Stimulated activated CD4-positive, alpha-beta T cell treated with anti-CD3 and anti-CD28 coated beads, TNF-alpha, amount 100 ng/mL, for 4 hours (primary cell): ENCODE measurements at regions not wholly inside any gene's neighbourhood (a gene's known extent, or its start where the extent isn't known, plus 50 kb on each side); places are given as distances from the start of the nearest gene placed in this dataset.
A peak's percentile ranks its signal among the peaks of the same experiment; 100 is the strongest.

ENCODE experiments used
- DNase-seq, 3 experiments: peaks; one replicate each; pipeline ENCODE4 v3.0.0-alpha.2; 2020; ENCODE audit warnings: low read depth in 3 of 3

- no peak for DNase-seq
These were observed 106.0 kb upstream of the NKX1-1 start for GRCh38 chr4:1512051-1512737.

GRCh38 chr4:1511441-1512041, 105.3 kb upstream of the NKX1-1 start:
- peak in 1 of 3 experiments; percentile 19 for DNase-seq

DNA sequence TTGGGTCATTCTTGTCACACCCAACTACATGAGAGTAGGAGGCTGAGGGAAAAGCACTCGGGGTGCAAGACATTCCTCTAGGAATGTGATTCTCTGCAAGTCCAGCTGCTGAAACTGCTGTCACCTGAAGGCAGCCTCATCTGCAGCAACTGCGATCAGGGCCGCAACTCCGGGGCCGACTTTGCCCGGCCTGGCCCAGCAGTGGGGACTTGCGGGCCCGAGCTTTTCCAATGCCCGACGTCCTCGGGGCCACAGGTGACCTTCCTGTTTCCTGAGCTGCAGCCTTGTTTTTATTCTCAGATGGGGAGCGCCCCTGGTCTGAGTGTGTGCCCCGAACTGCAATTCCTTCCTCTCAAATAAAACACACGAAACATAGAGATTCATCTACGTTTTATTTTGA, 104.7 kb upstream of the NKX1-1 start:
- DNase-seq, result no peak

GRCh38 chr4:1509366-1509765, 103.1 kb upstream of the NKX1-1 start:
- no peak for DNase-seq

DNA sequence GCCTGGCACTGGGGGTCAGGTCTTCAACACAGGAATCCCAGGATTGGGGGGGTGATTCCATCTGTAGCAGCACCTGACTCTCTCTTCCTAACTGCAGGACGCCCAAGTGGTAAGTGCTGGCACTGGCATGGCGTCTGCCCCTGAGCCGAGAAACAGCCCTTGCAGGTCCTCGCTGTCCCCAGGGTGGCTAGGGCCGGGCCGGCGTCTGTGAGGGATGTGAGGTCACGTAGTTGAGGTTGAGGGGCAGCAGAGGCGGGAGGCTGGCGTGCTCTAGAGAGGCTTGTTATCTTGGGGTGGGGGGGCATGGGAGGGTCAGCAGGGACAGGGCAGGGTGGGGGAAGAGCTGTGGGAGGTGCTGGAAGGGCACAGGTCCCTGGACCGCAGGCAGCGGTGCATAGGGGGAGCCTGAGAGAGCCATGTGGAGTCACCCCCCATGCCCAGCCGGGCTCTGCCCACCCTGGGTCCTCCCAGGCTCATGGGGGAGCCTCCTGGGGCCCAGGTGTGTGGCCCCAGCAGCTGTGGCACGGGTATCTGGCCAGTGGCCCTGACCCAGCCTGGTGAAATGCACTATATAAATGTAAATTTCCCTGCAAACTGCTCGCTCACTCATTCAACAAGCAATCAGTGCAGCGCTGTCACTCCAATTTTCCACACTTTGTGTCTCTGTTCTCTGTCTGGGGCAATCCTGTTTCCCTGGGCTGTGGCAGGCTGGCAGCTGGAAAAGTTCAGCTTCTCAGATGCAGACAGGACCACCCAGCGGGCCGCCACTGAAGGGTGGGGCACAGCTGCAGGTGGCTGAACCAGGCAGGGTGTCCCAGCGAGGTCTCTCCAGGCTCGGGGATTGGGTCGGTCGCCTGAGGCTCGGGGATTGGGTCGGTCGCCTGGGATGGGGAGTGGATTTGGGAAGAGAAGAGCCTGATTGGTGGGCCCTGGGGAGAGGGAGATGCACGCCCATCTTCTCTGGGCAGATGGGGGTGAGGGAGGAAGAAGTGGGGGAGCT, 102.2 kb upstream of the NKX1-1 start:
- DNase-seq, result no peak

GRCh38 chr4:1506956-1507721, 100.9 kb upstream of the NKX1-1 start:
- DNase-seq, result no peak

DNA sequence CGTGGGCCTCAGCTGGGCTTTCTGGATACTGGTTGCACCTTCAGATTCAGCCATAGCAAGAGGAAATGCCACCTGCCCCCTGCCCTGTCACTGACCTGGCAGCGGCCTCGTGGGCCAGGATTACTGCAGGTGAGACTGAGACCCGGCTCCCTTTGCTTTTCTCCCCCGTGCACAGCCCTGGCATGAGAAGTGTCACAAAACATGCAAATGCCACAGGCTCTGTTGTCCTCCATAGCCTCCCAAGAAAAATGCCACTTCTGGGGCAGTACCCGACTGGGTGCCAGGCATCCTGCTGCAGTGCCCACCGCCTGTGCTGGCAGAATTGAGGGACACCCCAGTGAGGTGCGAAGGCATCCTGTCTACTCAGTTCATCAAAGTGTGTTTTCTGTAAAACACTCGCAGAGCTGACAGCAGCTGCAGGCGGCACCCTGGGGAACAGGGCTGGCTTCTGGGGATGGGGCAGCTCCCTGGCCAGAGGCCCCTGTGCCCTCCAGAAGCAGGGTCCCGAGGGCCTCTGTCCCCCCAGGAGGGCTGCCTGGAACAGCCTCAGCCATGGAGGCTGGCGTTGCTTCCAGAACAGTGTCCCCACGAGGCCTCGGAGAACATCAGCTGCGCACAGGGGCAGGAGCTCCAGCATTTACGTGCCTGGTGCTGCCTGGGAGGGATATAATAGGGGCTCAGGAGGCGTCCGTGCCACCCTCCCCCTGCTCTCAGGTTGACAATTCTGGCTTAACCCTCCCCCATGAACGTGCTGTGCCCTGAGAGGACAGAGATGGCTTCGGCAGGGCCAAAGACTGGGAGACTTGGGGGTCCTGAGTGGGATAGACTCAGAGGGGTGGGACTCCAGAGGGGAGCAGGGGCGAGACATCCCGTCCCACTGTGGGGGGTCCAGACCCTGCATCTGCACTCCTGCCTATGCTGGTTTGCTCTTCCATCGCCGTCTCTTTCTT, 99.5 kb upstream of the NKX1-1 start:
- no peak for DNase-seq

DNA sequence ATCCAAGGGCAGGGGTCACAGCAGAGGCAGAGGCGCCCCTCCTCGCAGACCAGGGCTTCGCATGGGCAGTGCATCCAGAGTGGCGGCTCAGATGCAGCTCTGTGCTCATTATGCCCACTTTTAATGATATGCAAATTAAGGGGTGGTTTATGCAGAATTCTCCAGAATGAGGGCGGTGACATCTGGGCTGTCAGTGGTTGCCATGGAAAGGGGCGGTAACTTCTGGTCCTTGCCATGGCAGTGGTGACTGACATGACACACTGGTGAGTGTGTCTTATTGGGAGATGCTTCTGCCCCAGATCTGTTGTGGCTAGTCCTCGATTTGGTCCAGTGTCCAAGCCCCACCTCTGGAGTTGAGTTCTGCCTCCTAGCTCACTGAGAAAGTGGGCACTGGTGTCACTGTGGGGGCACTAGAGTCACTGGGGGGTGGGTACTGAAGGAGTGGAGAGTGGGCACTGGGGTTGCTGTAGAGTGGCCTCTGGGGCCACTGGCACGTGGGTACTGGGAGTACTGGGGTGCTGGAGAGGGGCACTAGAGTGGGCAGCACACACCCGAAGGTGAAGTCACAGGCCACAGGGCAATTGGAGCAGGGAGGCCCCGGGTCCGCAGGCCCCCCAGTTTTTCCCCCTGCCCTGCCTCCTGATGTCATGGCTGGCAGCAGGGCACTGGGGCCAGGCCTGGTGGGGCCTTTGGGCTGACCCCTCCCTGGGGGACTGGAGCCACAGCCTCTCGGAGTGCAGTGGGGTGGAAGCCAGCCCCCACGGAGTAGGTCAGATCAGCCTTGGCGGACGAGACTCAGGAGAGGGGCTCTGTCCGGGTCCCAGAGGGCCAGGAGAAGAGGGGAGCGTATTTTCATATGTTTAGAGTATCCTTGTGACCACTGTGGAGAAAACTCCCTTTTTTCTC, 98.6 kb upstream of the NKX1-1 start:
- DNase-seq, result no peak

DNA sequence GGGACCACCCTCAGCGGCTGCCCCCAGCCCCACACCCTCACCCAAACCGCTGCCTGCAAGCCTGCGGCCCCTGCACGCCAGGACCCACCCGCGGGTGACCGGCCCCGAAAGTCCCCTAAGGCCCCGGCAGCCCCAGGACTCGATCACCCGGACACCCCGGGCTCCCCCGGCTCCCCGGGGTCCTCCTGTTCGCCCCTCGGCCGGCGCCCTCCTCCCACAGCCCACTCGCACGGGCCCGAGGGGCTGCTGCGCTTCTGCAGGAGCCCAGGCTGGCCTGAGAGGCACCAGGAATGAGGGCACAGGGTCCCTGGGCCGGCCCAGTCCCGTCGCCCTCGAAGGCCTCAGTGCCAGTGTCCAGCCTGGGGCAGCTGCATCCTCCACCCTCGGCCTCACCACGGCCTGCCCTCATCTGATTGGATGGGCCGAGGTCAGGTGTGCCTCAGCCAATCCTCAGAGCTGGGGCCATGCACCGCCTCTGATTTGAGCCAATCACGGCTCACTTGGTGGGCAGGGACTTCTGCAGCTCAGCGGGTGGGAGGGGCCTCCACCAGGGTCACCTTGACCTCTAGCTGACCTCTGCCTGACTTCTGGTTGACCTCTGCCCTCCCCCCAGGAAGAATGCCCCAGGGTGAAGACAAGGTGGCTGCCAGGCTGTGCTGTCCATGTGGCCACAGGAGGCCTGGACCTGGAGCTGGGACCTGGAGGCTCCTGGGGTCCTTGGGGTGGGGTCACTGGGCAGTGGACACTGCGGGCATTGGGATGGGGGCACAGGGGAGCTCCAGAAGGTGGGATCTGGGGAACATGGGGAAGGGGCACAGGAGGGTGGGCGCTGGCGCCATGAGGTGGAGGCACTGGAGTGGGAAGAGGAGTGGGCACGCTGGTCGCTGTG, 97.6 kb upstream of the NKX1-1 start:
- no peak for DNase-seq

DNA sequence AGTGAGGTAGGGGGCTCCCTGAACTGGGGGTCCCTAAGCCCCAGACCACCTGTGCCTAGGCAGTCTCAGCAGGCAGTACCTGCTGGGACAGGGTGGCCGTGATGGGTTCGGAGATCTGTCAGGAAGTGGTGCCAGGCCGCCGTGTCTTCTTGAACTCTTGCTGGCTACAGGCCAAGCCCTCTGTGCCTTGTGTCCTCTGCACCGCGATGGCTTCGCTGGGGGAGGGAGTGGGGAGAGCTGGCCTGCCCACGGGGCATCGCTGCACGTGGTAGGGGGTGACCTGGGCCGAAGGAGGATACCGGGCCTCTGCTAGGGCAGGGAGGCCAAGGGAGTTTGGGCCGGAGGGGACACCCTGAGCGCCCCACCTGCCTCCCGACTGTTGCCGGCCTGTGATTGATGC, 96.7 kb upstream of the NKX1-1 start:
- DNase-seq, result no peak

DNA sequence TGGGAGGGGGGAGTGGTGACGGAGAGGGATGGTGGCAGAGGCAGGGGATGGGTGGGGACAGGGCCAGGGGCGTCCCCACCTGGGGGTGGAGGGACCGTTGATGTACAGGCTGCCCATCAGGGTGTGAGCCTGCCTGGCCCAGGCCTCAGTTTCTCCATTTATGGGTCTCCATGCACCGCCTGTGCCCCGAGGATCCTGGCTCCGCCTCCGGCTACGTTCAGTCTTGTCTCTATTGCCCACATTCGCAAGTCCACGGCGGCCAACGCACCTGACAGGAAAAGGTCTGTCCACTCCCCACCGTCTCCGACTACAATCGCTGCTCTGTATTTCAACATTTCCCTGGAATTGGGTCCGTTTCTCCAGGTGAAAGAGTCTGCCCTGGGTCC, 96.3 kb upstream of the NKX1-1 start:
- no peak for DNase-seq

DNA sequence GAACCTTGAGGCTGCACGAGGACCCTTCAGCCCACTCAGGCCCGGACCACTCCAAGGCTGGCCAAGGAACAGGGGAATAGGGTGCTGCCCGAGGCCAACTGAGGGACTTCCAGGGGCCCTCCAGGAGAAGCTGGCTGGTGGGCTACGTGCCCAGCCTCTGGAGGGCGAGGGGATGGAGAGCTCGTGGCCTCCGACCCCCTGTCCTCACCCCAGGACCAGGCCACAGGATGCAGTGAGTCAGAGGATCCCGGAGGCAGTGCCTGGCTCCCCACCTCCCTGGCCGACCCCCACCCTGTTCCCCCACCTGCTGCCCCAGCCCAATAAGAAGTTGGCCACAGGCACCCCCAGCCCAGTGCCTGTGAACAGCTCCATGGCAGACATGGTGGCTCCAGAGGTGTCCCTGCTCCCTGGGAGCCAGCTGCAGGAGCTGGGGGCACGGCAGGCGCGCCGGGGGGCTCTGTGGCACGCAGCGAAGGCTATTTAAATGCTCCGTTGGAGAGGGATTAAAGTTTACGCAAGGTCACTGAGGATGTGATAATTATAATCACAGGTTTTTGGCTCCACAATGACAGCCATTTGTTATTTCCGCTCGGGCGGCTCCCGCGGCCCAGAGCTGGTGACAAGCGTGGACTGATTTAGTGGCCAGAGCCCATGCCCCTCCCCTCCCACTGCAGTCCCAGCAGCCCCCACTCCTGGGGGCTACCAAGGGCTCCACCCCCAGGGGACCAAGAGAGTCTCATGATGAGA, 95.7 kb upstream of the NKX1-1 start:
- DNase-seq, result no peak

- DNase-seq, result no peak
These were observed 94.9 kb upstream of the NKX1-1 start for GRCh38 chr4:1500966-1501753.

DNA sequence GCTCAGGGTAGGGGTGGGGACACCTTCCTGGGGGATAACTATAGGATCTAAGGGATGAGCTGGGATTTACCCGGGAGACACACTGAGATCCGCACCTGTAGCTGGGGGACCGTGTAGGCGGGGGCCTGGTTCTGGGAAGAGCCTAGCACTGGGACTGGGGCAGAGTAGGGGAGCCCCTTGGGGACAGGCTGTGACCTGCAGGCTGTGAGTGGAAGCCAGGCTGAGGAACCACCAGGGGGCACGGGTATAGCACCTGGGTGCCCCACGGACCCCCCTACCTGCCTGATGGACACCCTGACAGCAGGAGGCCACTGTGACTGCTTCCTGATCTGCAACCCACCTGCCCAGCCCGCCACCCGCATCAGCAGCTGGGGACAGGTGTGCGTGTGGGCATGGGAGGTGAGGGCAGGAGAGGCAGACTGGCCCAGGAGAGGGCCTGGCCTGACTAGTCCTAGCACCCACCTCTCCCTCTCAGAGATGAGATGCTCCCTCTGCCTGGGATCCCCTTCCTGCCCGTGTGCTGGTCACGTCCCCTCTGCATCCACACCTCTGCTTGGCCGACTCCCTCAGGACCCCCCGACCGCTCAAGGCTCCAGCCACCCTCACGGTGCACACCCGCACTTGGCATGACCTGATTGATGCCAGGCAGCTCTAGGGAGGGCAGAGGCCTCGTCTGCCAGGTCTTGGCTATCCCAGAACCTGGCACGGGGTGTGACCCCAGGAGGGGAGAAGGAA, 94.2 kb upstream of the NKX1-1 start:
- DNase-seq, result no peak

DNA sequence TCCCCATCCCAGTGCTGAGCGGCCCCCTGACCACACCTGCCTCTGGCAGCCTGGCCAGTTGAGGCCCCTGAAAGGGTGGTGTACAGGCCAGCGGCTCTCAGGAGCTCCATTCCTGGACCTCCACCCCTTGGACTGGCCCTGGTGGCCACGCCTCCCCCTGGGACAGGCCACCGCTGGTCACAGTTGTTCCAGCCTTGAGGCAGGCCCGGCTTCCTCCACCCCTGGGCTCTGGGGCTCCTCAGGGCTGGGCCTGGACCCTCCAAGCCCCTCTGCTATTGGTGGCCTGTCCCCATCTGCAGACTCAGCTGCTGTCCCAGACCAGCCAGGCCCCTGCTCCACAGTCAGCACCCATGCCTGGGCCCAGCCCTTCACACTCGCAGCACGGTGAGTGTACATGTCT, 93.2 kb upstream of the NKX1-1 start:
- DNase-seq, result no peak

- DNase-seq, result no peak
These were observed 91.1 kb upstream of the NKX1-1 start for GRCh38 chr4:1497189-1497801.
